ENCODE measurements at regions not wholly inside any gene's neighbourhood (a gene's known extent, or its start where the extent isn't known, plus 50 kb on each side); places are given as distances from the start of the nearest gene placed in this dataset.

- no peak for DNase-seq
Measured at GRCh38 chr4:184575306-184575705, 73.9 kb downstream of the CASP3 start.

DNA sequence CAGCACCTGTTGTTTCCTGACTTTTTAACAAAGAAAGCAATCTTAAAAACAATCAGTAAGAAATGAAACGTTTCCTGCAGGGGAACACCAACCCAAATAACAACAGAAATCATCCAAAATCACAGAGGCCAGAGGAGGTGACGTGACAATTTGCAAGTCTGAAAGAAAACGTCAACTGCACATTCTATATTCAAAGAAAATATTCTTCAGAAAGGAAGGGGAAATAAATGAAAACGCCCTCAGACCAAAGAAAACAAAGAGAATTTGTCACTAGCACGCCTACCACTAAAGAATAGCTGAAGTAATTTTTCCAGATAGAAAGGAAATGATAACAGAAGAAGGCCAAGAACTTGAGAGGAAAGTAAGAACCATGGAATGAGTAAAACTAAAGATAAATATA lies 74.4 kb downstream of the CASP3 start:
- DNase-seq: no peak

DNA sequence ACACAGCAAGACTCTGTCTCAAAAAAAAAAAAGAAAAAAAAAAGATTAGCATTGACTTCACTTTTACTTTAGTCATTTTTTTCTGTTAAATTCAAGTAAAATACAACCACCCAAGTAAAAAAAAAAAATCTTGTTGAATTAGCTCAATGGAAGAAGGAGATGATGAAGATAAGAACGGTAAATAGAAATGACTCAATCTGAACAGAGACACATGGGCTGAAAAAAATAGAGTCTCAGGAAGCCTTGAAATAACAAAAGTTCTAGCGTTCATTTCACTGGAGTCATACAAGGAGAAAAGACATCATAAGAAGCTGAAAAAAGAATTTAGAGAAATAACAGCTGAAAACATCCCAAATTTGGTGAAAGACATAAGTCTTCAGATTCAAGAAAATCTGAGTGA lies 75.5 kb downstream of the CASP3 start:
- no peak for DNase-seq

DNA sequence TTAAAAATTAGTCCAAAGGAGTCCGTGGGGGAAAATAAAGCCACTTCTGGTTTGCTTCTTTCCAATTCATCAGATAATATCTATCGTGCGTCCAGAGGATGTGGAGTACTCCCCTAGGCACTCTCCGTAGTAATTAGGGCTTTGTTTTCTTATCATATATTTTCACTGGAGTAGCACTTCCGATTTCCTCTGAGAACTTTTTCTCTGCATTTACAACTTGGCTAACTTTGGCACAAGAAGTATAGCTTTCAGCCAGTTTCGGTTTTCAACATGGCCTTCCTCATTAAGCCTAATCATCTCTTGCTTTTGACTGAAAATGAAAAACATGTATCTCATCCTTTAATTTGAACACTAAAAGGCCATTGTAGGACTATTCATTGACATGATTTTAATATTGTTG lies 80.5 kb downstream of the CASP3 start:
- peak; percentile 10 for DNase-seq

DNA sequence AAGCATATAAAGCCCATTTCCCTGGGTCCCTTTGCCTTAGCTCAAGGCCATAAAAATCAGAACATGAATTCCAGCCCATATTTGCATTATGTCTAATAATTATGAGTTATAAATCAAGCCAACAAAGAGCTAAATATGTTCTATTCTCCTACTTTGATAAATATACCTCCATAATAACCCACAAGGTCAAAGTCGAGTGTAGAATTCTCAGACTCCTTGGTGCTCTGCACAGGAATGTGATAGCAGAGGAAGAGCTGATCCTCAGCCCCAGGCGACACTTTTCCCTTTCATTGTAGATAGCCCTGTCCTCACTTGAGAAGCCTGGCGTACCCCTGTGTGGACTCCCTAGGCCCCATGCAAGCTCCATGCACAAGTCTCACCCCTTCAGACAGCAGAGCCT lies 85.6 kb downstream of the CASP3 start:
- DNase-seq: no peak

DNA sequence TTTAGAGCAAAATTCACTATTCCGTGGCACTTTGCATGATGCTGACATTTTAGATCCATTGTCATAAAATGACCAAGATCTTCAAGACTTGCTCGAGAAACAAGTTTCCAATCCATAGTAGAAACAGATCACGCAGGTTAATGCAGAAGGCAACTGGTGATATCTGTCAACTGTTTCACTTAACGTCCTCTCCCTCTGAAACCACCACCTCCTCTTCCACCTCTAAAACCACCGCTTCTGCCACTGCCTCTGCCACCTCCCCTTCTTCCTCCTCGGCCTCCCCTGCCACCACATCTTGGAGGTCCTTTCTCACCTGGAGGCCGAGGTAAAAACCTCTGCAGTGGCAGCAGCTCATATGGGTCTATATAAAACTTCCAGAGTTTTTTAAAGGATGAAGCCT lies 84.6 kb upstream of the IRF2 start:
- DNase-seq: no peak

DNA sequence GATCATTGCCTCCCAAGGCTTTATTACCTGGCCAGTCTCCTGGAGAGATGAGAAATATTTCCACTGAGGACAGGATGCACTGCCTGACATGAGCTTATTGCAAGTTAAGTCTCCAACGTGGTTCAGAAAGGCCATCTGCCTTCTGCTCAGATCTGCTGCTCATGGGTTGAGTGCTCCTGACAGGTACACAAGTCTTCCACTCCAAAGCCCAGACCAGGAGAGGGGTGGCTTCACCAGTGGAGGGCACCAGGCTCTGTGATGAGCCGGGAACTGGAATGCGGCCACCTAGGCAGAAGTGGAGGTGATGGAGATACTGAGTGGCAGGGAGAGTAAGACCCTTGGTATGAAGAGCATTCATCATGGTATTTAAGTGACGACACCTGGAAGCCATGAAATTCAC lies 79.5 kb upstream of the IRF2 start:
- DNase-seq: no peak

- DNase-seq: no peak
Measured at GRCh38 chr4:184550476-184550875, 76.1 kb upstream of the IRF2 start.

GRCh38 chr4:184548648-184549341 lies 74.4 kb upstream of the IRF2 start:
- no peak for DNase-seq

DNA sequence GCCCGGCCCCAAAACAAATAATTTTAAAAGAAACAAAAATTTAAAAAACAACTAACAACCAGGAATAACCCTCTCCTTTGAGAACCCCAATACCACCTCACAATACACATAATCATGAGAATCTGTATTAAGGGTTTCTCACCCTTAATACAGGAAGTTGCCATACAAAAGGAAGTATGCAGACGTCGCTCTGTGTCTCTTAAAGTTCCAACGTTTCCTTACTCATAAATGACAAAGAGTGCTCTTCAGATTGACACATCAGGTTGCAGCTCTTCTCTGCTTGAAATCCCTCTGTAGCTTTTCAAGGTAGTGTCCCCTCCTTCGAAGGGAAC lies 73.9 kb upstream of the IRF2 start:
- DNase-seq: peak; percentile 60

DNA sequence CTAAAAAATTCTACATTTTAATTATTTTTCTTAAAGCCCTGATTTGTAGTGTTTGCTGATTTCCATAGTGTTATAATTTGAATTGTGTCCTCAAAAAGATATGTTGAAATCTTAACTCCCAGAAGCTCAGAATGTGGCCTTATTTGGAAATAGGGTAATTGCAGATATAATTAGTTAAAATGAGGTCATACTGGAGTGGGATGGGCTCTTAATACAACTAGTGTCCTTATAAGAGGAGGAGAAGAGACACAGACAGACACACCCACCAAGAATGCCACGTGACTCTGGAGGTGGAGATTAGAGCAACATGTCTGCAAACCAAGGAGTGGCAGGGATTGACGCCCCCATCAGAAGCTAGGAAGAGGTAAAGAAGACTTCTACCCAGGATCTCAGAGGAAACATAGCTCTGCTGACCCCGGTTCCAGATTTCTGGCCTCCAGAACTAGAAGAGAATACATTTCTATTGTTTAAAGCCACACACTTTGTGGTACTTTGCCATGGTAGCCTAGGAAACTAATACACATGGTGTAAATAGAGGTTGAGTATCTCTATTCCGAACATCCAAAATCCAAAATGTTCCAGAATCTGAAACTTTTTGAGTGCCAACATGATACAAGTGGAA lies 70.5 kb upstream of the IRF2 start:
- DNase-seq: peak; percentile 40

- DNase-seq: no peak
Measured at GRCh38 chr4:184541907-184542306, 67.6 kb upstream of the IRF2 start.

DNA sequence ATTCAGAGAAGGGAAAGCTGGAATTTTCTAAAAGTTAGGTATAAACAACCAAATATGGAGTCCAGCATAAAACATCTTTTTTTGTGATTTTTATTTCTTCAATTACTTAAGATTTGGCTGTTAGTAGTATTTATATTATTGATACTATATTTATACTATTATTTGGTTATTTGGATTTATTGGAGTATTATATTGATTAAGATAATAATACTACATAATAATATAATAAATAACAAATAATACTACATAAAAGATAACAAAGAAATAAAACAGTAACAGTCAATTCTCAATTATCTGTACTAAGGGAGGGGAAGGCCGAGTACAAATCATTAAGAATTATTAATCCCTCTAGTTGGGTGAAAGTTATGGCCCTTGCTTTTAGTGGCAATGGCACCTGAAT lies 66.0 kb upstream of the IRF2 start:
- DNase-seq: no peak

GRCh38 chr4:184538023-184538599 lies 63.8 kb upstream of the IRF2 start:
- peak; percentile 92 for DNase-seq

GRCh38 chr4:184537269-184538022 lies 63.1 kb upstream of the IRF2 start:
- DNase-seq: peak; percentile 95

- no peak for DNase-seq
Measured at GRCh38 chr4:184536881-184537248, 62.5 kb upstream of the IRF2 start.

GRCh38 chr4:184536065-184536880 lies 61.9 kb upstream of the IRF2 start:
- no peak for DNase-seq

GRCh38 chr4:184534511-184535391 lies 60.4 kb upstream of the IRF2 start:
- peak; percentile 84 for DNase-seq

GRCh38 chr4:184533908-184534307 lies 59.6 kb upstream of the IRF2 start:
- DNase-seq: no peak

- no peak for DNase-seq
Measured at GRCh38 chr4:184531008-184531407, 56.7 kb upstream of the IRF2 start.

DNA sequence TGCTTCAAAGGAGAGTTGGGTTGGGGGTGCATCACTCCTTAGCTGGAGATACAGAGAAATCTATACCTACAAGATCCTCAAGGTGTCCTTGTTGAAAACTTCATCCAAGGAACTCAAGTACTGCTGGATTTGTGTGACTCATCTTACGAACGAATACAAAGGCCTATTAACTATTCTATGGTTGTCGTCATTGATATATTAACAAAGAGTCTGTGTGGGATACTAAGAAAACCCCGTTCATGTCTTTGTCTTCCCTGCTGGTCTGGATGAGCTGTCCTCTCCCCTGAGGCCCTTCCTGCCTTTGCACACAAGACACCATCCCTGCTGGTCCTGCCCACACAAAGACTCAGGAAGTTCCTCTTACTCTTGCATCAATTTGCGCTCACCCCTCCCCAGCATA lies 54.9 kb upstream of the IRF2 start:
- DNase-seq: peak; percentile 85

- DNase-seq: no peak
Measured at GRCh38 chr4:184528713-184529112, 54.4 kb upstream of the IRF2 start.

Data from inflammatory macrophage treated with lipopolysaccharide for 4 hours (primary cell).